ENCODE measurements at regions not wholly inside any gene's neighbourhood (a gene's known extent, or its start where the extent isn't known, plus 50 kb on each side); places are given as distances from the start of the nearest gene placed in this dataset.
"Not testable (repeated sequence)": the region's sequence is repeated elsewhere in the genome, so short reads cannot be mapped to it uniquely, and the experiment has no call there.

DNA sequence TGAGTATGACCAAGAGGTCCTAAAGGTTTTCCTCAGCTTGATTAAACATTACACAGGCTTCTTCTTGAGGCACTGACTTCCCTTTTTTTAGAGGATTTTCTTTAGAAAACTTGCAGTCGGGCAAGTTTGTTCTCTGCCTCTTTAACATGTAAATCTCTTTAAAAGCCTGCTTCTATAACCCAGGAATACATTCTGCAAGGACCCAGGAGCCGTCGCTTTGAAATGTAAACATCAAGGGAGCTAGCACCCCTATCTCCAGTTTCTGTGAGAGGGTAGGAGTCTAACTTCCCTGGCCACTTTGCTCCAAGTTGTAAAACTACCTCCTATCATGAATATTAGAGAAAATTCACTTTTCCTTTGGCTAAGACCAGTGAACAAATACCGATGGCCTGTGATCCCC is 201.5 kb upstream of the CPHXL start:
- DNase-seq (ENCODE audit: low spot score) = no peak

DNA sequence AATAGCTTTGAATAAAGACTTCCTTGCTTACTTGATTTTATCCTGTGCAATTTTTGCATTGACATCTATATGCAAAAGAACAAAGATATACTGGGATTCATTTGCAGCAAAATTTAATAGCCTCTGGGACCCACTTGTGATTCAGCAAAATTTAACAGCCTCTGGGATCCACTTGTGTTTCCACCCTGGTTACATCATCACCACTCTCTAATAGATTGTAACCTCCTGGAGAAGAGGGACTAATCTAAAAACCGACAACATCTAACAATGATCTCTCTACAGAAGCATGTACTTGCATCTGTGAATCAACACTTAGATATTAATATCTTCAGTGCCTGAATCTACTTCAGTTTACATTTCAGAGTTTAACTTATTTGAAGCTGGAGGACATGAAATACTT is 202.0 kb upstream of the CPHXL start:
- DNase-seq (ENCODE audit: low spot score) = no peak

DNA sequence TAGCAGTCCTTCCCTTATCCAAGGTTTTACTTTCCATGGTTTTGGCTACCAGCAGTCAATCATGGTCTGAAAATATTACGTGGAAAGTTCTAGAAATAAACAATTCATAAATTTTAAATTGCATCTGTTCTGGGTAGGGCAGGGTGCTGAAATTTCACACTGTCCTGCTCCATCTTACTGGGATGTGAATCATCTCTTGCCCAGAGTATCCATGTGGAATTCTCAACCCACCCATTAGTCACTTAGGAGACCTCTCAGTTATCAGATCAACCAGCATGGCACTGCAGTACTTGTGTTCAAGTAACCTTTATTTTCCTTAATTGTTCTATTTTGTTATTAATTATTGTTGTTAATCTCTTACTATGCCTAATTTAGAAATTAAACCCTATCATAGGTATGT is 202.8 kb upstream of the CPHXL start:
- DNase-seq (ENCODE audit: low spot score) = no peak

DNA sequence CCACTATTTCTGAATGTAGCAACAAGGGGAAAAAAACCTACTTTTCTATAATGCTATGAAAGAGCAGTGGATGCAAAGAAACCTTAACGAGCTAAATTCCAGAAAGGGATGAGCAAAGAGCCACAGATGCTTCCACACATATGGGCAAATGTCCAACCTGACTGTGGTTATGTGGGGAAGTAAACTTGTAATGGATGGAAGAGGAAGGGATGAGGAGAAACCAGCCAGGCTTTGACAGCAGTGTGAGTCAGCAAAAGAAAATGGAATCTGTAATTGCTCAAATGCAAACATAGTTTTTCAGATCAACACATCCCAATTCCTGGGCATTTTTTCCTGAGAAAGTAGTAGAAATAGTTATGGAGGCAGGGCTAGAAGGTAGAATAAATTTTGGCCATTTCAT is 204.8 kb upstream of the CPHXL start:
- no peak for DNase-seq (ENCODE audit: low spot score)

DNA sequence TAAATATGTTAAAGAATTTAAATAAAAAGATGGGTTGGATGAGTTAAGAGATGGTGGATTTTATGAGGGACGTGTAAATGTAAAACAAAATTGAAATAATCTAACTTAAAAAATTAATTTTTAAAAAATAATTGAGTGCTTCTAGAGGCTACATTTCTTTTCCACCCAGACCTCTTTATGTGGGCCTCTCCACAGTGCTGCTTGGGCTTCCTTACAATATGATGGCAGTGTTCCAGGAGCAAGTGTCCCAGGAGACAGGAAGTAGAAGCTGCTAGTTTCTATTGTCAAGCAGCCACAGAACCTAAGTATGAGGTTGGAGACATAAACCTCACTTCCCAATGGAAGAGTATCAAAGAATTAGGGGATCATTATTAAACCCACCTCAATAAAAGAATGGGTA is 205.7 kb upstream of the CPHXL start:
- no peak for DNase-seq (ENCODE audit: low spot score)

DNA sequence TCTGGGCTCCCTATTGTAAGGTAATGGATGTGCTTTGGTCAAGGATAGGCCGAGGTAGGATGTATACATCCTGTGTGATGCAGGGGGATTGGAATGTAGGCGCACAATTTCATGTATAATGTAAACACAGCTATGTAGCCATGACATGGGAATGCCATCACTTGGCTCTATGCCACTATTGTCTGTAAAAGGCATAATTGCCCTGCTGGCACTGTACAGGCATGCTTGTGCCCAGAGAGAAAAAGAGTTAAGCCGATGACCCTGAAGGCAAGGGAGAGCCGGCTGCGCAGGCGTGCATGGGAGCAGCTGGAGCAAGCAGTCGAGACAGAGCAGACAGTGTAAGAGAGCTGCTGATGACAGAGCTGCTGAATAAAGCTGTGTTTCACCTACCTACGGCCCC is 212.5 kb upstream of the CPHXL start:
- DNase-seq (ENCODE audit: low spot score) = no peak

DNA sequence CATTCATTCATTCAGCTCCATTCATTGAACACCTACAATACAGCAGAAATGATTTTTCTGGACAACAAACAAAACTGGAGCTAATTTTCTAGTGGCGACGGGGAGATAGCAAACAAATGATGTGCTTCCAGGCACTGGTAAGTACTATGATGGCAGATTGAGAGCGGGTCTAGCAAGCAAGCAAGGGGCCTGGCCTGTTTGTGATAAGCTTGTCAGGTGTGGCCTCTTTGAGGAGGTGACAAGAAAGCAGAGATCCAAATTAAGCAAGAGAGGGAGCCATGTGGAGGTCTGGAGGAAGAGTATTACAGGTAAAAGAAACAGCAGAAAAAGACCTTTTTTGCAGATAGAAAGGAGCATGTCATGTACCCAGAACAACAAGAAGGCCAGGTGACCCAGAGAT is 216.1 kb upstream of the CPHXL start:
- no peak for DNase-seq (ENCODE audit: low spot score)

DNA sequence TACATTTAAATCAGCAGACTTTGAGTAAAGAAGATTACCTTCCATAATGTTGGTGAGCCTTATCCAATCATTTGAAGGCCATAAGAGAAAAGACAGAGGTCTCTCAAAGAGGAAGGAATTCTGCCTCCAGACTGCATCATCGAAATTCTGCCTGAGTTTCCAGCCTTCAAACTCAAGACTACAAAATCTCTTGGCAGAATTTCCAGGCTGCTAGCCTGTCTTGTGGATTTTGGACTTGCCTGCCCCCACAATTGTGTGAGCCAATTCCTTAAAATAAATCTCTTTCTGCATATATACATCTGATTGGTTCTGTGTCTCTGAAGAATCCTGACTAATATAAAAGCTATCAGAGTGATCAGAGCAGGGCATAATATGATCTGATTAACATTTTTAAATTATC is 216.6 kb upstream of the CPHXL start:
- no peak for DNase-seq (ENCODE audit: low spot score)

DNA sequence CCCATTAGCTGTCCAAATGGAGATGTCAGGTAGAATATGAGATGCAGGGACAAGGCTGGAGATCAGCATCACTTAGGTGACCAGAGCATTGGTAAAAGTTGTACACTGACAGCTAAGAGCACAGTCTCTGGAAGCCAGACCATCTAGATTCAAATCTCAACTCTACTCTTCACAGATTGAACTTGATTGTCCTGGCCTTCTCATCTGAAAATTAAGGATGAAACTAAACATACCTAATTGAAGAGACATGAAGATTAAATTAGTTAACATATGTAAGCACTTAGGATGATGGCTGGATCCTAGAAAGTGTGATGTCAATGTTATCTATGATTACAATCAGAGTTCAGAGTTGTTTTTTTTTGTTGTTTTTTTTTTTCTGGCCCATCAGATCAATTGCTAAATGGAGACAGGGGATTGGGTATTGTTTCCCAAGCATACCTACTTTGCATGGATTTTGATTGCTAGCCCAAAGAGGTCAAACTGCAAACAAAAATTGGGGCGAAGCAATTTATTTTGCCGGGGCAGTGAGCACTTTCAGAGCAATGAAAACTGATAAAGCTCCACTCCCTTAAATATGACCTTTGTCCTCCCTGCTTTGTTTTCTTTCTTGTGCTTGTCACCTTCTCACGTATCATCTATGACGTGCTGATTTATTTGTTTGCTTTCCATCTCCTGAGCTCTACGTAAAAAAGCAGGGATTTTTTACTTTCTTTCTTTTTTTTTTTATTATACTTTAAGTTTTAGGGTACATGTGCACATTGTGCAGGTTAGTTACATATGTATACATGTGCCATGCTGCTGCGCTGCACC is 217.6 kb upstream of the CPHXL start:
- no peak for DNase-seq (ENCODE audit: low spot score)

DNA sequence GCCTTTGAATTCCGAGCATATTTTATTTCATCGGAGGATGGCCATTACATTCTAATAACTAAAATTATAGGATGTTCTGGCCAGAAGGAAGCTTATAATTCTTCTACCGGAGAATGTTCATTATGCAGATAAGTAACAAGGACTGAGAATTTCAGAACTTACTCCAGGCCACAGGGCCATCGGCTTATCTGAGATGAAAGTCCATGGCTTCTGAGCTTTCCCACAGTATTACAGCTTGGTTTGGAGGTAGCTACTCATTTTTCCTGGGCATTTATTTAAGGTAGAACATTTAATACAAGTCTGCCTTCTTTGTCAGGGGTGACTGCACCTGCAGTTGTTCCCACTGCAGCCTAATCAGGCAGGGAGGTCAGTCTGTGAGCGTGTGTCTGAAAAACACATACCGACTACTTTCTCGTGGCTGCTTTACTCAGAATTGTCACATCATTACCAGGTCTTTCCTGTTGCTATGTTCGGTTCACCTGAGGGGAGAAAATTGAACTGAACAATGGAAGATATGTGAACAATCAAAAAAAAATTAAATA is 219.7 kb upstream of the CPHXL start:
- no peak for DNase-seq (ENCODE audit: low spot score)

DNA sequence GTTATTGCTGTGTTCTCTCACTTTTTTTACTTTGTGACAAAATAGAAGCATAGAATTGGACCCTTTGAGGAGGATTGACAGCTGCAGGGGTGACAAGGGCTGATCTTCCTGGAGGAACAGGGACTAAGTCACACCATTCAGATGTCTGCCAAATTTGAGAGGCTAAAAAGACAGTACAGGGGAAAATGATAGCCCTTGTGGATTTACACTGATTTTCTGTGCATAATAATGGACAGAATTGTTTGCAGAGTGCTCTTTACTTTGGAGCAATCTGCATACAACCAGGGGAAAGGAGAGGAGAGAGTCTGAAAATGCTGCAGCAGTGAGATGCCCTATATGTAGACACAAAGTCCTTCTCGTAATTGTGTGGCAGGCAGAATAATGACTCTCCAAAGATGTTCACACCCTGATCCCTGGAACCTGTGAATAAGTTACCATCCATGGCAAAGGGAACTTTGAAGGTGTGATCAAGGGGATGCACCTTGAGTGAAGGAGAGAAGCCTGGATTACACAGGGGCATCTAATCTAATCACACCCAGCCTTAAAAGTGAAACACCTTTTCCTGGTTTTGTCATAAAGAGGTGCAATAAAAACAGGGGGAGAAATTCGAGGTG is 221.4 kb upstream of the CPHXL start:
- no peak for DNase-seq (ENCODE audit: low spot score)

DNA sequence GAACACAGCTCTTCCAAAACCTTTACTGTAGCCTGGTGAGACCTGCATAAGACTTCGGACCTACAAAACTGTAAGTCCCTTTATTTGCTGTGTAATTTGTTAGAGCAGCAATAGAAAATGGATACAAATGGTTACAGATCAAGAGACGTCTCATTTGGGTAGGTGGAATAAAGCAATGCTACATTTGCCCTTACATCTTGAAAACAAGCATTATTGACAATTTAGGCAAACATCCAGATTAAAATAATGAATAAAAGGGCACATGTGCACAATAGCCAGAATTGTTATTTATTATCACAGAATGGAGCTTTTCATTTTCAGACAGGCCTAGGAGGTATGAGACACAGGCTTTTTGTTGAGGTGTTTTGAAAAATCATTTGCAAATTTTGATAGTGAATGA is 222.2 kb upstream of the CPHXL start:
- DNase-seq (ENCODE audit: low spot score) = no peak

DNA sequence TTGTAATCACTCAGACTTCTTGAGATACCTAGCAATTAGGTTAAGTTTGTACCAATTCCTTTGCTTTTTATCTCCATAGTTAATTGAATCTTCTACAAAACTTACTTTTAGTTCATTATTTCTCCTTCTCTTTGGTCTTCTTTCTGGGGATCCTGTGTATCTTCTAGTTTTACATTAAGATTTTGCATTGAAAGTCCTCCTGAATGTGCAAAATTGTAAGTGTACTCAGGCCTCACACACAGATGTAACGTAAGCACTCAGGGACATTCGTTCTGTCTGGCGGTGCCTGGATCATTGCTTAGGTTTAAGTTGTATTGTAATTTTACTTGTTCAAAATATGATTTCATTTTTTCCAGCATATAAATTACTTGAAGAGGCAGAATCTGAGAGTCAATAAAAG is 222.6 kb upstream of the CPHXL start:
- DNase-seq (ENCODE audit: low spot score) = no peak

DNA sequence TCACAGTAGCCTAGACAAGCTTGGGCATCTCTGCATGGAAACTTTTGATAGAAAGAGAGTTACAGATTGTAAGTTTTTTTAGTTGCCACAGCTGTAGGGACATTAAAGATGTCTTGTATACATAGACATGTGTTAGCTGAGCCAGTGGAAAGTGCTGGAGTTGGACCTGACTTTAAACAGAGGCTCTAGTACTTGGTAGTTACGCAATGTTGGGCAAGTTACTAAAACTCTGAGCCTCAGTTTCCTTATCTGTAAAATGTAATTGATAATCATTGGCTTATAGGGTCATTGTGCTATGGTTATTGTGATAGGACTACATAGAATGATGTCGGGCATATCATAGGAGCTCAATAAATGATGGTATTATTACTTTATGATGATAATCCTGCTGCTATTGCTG is 225.8 kb upstream of the CPHXL start:
- DNase-seq (ENCODE audit: low spot score) = no peak

DNA sequence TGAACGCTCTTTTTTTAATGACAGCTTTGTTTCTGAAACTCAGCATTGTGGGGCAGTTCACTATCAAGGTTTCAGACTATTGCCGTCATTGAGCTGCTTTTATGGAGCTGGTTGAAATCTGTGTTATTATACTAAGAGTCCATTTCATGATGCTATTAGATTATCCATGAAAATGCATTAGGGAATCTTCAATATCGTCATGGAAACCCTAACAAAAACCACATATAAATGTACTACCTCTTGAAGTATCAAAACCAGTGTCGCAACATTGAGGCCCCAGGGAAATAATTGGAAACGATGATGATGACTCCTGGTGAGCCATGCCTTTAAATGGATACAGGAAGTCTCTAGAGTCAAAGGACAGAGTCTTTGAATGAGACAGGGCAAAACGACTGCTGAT is 231.6 kb upstream of the CPHXL start:
- DNase-seq (ENCODE audit: low spot score) = no peak

DNA sequence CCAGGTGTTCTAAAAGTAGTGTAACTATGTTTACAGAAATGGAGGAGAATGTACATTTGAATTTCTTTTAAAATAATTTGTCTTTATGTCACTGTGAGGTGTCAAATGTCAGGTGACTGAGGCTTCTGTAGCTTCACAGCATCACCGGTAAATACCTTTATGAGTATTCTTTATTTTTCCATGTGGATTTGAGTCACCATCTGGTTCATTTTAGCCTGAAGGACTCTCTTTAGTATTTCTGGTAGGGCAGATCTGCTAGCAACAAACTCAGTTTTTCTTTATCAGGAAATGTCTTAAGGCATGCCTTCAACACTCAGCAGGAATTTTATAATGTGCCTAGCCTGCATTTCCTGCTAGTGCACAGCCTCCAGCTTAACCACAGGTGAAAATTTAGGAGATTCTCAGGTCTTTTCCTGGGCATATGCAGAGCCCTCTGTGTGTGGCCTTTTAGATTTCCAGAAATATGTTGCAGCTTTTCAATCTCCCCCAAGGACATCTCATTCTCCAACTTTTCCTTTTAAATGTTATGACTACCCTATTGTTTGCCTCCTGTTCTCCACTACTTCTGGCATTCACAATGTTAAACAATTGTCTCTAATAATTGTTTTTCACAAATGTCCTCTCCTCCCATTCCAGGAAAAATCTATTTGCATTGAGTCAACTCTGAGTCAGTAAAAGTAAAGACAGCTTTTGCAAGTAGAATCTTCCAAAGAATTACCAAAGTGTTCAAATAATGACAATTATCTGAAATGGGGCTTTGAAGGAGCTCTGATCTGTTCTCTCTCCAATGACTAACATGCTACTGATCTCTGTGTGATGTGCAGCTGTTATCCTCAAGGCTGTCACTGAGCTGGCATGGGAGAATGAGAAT is 239.4 kb upstream of the CPHXL start:
- no peak for DNase-seq (ENCODE audit: low spot score)

DNA sequence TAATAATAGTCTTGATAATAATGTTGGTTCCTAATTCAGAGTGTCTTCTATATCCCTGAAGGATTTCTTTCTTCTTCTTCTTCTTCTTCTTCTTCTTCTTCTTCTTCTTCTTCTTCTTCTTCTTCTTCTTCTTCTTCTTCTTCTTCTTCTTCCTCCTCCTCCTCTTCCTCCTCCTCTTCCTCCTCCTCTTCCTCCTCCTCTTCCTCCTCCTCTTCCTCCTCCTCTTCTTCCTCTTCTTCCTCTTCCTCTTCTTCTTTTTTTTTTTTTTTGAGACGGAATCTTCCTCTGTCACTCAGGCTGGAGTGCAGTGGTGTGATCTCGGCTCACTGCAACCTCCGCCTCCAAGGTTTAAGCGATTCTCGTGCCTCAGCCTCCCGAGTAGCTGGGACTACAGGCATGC is 242.8 kb upstream of the CPHXL start:
- DNase-seq (ENCODE audit: low spot score) = not testable (repeated sequence)

DNA sequence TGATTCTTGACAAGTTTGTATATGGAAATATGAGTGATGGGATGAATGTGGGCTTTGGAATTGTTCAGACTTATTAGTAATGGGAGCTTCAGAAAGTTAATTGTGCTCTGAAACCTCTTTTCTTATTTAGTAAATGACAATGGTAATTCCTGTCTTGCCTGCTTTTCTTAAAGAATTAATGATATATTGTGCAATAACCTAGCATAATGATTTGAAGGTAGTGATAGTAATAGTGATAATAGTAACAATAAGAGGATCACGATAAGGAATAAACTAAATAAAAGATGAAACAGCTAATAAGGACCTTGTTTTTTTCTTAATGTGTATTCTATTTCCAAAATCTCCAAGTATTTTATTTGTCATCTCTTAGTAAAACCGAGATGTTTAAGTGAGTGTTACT is 245.0 kb upstream of the CPHXL start:
- no peak for DNase-seq (ENCODE audit: low spot score)

DNA sequence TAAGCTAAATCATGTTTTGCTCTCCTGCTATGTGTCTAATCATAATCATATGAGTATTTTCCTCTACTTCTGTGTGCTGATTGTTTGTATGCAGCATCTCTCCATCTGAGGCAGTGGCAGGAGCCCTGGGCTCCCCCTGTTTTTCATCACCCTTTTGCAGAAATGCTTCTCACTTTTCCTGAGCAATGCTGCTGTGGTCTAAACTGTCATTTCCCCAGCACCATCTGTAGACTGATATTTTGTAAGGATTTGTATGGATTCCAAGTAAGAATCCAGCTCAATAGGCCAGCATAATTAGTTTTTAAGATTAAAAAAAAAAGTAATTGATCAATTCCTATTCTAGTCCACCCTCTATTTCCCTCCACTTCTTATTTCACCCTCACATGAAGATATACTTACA is 257.0 kb upstream of the CPHXL start:
- DNase-seq (ENCODE audit: low spot score) = no peak

DNA sequence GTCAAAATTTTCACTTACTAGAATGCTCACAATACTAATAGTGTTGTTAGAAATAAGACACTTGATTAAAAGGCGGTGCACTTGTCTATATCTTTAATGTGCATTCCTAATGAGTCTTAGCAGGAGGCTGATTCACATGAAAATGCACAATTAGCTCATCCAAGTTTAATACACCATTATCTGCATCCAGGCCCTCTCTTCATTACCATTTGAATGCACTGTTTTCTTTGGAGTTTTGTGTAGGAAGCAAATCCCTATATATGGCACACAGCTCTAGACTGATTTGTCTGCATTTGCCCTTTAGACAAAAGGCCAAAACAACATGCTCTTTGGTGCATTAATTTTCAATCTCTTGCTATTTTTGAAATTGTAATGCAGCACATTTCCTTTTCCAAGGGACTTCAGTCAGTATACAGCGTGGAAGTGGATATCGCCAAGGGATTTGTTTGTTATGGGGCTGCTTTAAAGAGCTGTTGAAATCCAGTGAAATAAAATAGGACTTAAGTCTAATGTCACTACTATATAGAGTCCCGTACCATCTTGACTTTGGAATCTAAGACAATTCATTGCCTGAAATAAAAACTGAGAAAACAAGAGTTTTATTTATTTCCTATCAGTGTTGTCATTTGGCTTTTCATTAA is 257.6 kb upstream of the CPHXL start:
- no peak for DNase-seq (ENCODE audit: low spot score)

DNA sequence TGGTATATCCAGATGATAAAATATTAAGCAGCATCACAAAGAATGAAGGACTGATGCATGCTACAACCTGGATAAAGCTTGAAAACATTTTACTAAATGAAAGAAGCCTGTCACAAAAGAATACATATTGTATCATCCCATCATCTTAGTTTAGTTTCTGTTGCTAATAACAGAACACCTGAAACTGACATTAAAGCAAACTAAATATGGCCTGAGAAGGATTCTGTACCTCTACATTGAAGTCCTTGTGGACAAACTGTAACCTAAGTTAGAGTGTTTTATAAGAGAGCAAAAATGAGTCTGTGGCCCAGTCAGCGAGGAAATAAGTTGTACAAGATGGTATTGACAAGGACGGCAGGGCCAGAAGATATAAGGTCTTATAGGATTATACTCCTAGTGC is 261.0 kb upstream of the CPHXL start:
- DNase-seq (ENCODE audit: low spot score) = no peak

DNA sequence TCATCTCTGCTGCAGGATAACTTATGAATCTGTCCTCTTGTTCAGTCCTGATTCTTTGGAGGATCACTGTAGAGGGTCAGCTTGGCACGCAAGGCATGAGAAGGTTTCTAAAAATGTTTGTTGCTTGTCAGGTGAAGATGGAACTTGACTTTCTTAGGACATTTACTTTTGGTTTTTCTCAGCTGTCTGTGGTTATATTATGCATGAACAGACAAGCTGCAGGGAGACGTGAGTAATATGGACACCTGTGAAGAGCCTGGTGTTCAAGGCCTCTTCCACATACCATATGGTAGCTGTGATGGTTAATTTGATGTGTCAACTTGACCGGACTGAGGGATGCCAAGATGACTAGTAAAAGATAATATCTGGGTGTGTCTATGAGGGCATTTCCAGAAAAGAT is 270.2 kb upstream of the CPHXL start:
- no peak for DNase-seq (ENCODE audit: low spot score)

Measured in ecto neural progenitor cell (in vitro differentiated cells).